GM21367 (cell line): ENCODE measurements at regions not wholly inside any gene's neighbourhood (a gene's known extent, or its start where the extent isn't known, plus 50 kb on each side); places are given as distances from the start of the nearest gene placed in this dataset.

Source experiments
- ATAC-seq: cut with Tn5 transposase; IDR thresholded peaks from one replicate; pipeline ENCODE4 v1.9.1; 2021; ENCODE audit not compliant: unreplicated experiment

DNA sequence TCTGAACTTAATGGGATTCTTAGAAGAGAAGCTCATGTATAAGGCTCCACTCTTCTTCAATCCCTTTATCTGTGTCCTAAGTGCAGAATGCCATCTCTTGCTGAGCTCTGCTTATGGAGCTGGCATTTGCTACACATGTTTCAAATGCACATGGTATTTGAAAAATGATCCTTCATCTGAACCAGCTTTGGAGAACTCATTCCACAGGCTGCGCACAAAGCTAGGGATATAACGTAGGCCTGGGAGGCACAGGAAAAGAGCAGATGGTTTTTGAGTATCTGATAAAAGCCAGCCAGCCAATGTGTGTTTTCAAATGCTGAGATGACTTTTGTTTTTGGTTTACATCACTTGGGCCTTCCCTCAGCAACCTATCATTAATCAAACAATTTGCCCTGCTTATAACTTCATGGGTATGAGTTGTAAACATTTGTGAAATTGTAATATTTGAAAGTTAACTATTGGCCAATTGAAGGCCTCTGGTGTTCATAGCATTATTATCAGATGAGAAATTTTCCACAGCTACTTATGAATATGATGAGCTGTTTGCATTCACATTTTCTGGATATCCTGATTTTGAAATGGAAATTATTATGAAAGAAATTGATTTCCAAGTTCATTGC lies 729.0 kb downstream of the FGF9 start:
- ATAC-seq, result no peak

DNA sequence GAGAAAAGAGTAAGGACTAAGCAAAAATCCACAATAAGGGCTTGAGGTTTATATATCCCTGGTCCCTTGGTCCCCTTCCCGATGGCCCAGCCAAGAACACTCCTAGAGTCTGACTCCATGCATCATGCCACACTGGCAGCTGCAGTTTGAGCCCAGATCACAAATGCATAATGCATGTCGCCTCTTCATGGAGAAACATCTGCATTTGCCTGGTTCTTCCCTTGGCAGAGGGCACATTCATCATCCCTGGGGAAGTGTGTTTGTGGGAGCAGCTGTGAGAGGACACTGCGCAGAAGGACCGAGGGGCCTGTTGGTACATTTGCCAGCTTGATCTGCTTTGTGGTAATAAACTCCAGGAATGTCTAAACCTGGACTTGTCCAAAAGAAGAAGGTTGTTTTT lies 731.8 kb downstream of the FGF9 start:
- ATAC-seq, result no peak

DNA sequence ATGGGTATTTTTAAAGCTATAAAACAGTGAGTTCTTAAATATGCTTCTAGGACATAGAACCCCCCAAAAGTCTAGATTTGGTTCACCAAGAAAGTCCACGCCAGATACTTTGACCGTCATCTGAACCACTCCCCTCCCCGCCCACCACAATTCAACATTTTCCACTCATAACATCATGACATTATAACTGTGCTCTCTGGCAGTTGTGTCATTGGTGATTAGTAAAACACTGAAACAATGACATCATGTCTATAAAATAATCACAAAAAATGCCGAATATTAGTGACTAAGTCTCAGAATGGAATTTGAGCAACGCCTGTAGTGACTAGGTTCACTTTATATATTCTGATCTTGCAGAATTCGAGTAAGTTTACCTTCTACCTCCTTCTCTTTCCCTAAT lies 732.3 kb downstream of the FGF9 start:
- no peak for ATAC-seq

DNA sequence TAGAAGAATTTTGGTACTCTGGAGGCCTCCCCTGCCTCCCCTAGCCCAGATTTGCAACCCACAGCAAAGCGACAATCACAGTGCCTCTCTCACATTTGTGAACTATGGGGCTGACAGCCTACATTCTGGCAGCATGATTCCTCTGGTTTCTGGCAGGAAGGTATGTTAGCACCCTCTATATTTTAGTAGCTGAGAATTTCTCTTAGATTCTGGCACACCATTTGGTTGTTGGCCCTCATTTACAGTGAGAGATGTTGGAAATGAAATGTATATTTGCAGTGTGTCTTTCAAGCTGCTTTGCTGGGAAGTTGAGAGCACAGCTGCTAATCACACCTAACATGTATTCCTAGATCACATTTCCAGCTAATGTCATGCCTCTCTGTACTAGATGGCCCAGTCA lies 735.0 kb downstream of the FGF9 start:
- no peak for ATAC-seq

DNA sequence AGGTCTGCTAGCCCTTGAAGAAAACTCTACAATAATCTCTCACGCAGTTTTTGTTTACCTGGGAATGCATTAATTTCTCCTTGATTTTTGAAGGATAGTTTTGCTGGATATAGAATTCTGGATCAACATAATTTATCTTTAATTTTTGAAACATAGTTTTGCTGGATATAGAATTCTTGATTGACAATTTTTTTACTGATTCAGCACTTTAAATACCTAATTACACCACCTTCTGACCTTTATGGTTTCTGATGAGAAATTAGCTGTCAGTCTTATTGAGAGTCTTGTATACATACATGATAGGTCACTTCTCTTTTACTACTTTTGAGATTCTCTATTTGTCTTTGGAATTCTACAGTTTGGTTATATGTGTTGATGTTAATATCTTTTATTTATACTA lies 741.6 kb downstream of the FGF9 start:
- no peak for ATAC-seq

DNA sequence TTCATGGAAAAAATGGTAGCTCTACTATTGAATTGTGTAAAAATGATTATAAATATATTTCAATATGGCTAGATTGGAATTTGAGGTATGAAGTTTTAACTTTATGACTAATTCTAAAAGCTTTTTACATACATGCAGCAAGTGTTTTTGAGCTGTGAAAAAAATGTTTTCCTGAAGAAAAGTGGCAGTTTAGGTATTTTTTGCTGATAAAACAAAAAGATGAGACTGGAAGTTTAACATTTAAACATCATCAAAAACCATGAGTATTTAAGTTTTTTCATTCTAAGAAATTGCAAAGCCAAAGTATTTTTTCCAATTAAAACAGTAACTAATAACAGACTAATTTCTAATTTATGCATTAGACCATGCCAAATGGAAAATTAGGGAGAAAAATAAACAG lies 751.1 kb downstream of the FGF9 start:
- ATAC-seq, result no peak

DNA sequence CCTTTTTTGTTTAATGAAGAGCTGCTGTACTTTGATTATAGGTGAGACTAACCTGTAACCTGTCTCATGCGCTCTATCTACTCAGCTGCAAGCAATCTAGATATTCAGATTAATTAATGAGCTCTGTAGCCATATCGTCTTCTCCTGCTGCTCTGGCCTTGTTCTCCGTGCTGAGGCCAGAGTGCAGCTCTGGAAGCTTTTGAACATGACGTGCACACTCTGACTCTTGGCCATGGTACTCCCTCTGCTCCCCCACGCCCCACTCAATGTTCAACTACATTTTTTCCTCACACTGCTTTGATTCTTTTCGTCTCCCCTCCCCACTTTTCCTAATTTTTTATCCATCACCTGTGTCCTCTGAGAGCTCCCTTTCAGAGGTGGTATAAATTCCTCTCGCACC lies 751.8 kb downstream of the FGF9 start:
- ATAC-seq, result no peak

DNA sequence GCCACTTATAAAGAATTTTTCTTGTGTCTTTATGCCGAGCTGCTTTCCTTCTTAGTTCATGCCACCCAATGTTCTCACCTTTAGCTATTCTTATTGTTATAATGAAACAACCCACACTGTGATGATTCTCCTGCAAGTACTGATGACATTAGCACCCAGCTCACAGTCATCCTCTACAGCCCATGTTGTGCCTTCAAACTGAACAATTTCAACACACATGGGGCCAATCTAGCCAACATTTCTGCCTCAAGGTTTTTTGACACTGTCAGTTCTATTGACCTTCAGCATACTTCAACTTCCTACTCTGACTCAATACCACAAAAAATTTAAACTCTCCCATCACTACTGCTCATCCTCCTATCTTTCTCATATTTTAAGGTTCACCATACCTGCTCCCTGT lies 752.4 kb downstream of the FGF9 start:
- no peak for ATAC-seq

DNA sequence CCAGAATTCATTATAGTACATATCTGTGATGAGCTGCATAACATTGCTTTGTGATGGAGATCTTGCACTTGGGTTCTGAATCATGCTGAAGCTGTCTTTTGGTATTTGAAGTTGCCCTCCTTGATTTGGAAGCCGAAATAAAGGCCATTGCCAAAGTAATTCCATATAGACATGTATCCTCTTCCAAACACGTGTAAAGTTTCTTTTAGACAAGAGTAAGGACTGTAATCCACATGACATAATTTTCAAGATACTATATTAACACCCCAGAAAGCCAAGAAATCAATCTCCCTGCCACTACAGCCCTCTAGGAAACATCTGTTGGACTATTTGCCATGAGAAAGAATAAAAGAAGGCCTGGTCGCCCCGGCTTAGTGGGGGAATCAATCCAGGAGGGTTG lies 754.2 kb downstream of the FGF9 start:
- no peak for ATAC-seq

DNA sequence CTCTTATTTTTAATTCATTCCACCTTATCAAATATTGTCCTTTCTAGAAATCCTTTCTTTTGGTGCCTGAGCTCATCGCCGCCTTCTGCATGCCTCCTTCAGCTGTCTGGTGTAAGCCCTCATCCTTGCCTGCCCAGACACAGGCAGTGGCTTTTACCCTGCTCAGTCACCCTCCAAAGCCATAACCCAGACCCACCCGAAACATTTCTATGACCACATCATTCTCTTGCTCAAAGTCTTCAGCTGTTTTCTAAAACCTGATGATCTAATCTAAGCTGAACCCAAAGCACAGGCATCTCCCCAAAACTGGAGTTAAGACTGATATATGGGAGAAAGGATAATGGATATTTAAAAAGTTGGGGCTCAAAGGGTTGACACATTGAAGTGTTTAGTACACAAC lies 753.7 kb upstream of the SGCG start:
- ATAC-seq, result no peak

DNA sequence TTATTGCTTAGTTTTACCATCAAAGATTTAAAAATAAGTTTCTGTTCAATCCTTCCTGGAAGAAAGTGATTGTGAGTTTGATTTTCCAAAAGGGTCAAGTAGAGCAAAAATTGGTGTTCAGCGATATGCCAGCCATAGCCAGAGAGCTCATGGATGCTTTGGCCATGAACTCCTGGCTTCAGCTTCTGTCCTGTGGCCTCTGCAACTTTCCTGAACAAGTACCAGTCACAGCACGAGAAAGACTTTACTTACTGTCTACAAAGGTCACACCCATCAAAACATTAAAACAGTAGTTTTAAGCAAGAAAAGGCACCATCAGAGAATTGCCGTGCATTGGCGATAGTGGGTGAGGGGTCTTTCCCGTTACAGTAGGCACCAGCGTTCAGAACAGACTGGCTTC lies 753.0 kb upstream of the SGCG start:
- no peak for ATAC-seq

DNA sequence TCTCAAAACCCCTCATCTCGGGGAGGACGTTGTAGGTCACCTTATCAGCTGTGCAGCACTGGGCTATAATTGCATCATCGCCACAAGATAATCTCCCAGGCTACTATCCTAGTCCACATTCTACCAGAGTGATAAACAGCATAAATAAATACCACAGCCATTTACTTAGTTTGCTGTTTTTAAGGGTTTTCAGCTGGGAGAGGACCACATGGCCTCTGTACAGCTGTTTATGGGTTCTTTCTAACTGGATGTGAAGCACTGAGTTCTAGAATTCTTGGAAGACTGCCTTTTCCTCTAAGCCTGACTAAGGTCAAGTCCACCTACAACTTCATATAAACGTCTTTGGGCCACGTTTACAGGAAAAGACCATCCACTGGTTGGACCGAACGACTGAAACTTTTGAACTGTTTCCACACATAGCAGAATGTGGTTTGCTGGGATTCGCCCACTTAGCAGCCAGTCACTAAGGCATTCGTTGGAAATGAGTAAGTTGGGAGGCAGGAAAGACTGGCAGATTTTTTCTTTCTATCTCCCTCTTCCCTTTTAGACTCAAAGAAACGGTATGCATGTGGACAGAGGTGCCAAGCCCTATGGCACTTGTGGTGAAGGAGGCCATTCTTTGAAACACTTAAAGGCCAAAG lies 752.5 kb upstream of the SGCG start:
- no peak for ATAC-seq

DNA sequence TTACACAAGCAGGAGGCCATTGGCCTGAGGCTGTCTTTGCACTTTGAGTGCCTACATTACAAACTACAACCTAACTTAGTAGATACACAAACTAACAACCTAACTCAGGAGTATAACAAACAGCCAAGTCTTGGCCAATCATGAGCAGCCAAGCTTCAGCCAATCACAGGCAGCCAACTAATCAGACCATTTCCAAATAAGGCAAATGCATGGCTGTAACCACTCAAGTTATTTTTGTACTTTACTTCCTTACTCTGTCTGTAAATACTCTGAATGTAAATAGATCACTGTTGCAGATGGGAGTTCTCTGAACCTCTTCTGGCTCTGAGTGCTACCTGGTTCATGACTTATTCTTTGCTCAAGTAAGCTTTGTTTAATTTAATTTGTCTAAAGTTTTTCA lies 748.1 kb upstream of the SGCG start:
- no peak for ATAC-seq

DNA sequence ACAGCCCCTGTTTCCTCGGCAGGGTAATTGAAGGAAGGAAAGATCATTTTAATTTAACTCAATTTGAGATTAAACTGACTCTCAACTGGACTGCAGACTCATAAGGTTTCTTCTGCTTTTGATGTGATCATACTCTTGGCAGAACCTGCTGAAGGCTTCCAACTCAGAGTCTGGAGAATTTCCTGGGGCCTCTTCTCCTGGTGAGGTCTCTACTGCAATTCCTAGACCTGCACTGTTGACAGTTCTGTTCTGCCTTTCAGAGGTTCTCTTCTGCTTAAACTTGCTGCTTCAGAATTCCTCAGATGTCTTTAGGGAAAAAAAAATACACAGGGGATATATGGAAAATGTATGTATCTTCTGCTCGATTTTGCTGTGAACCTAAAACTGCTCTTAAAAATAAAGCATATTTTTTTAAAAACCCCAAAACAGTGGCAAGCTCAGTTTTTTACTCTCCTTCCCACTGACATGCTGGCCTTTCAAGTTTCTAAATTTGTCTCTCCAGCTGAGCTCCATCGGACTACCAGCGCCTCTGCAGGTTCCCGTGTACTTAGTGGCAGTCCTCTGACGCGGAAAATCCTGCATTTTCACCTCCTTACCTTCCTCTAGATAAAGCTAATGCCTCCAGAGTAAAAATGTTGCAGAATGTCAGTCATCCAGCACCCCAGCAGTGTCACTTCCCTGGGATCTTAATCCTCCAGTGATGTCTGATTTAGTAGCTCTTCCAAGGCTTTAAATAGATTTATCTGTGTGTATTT lies 733.5 kb upstream of the SGCG start:
- ATAC-seq, result no peak

DNA sequence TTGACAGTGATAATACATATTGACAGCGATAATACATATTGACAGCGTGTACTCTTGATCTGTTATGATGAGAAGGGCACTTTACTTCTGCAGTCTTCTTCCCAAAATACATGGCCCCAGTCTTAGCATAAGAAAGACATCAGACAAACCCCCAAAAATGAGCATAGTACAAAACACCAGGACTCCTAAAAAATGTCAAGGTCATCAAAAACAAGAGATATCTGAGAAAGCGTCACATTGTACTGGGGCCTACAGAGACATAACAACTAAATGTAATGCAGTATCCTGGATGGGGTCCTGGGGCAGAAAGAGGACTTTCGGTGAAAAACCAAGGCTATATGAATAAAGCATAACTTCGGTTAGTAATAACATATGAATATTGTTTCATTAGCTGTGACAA lies 731.5 kb upstream of the SGCG start:
- ATAC-seq, result no peak

DNA sequence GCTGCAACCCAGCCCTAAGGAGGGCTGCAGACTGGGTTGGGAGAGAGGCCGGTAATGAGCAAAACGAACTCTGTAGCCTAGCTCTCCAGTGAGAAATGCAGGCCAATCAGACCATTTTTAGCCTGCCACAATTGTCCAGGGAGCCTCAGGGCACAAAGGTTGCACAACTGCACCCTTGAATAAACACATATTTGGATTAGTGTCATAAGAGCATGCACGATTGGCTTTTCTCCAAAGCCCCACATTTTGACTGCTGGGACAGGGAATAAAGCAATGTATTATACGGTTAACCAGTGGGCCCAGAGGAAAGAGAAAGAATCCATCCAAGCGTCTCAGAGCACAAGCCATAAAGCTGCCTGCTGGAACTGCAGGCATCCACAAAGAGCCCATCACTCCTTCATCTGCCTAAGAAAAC lies 729.4 kb upstream of the SGCG start:
- ATAC-seq, result no peak

DNA sequence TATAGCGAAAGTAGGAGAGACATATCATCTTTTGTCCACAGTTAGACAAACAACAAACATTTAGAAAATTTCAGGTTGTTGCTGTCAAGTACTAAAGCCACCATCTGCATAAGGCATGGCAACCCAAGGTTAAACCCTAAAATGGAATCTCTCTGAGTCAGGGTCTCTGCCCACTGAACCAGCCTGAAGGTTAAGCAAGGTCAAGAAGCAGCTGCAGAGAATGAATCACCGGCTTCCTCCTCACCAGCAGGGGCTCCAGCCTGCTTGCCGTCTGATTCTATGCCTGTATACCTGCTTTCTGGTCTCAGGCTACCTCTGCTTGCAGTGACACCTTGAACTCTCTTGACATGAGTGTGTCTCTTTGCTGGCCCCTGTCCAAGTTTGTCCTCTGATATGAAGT lies 726.2 kb upstream of the SGCG start:
- no peak for ATAC-seq

DNA sequence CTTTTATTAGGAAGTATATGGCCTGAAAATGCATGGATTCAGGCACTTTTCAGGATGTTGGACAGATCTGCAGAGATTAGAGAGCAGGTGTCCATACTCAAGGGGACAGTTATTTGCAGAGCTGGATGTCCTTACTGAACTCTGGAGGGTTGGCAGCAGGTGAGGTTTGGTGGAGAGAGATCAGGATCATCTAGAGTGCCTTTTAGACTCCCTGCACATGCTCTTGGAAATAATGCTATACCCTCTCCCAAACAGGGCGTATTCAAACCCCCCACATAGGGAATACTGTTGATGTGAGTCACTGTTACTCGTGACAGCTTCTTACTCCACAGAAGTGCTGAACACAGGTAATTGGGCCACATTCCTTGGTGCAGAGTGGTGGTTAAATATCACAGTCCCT lies 725.7 kb upstream of the SGCG start:
- ATAC-seq, result no peak

DNA sequence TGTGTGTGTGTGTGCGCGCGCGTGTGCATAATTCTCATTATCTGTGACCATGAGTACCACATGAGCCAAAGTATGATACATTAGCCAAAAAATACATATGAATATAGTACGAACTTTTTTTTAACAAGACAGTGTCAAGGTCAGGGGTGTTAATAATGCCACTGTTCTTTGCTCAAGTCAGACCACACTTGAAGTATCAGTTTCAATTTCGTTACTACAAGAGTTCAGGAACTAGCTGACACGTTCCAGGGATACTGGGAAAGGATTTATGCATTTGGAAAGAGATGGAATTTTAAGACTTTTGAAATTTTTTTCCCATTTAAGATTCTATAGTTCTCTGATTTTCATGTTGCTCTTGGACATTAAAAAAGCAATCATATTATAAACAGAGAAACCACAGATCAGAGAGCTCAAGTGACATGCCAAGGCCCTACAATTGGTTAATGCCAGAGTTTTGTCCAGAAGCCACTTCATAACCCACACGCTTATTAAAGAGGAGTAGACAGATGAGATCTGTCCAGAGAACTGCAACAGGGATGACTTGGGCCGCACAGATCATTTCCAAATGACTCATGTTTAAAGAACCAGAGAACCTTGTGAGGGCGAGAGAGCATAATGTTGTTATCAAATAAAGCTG lies 718.8 kb upstream of the SGCG start:
- no peak for ATAC-seq

DNA sequence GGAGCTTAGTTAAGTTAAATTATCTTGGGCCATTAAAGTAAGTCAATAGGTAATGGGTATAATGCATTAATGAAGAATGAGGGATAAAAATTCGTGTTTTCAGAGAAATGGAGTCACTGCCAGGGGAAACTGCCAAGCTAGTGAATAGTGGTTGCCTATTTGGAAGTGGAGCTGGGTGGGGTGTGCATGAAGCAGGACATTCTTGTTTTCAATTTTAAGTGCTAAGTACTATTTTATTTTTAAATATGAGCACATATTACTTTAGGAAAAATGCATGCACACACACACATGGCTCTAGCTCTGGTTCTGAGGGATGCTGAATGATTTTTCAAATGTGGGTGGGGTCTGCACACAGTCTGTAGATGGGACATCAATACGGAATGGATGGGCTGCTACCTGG lies 717.7 kb upstream of the SGCG start:
- ATAC-seq, result no peak

DNA sequence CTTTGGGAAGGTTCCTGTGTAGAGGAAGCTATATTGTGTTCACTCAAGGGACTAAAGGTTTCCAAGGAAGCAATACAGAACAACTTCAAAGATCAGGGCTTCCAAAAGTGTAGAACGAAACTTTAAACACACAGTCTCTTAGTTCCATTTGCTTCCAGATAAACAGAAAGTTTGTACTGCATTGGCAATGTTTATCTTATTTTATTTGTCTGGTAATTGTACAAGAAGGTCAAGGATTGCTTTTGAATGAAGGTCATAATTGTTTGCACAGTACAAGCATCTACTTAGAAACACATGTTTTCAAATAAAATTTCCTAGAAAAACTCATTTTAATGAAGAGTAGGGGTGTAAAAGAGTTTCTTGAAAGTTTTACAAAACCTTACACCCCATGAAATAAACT lies 712.7 kb upstream of the SGCG start:
- ATAC-seq, result no peak

DNA sequence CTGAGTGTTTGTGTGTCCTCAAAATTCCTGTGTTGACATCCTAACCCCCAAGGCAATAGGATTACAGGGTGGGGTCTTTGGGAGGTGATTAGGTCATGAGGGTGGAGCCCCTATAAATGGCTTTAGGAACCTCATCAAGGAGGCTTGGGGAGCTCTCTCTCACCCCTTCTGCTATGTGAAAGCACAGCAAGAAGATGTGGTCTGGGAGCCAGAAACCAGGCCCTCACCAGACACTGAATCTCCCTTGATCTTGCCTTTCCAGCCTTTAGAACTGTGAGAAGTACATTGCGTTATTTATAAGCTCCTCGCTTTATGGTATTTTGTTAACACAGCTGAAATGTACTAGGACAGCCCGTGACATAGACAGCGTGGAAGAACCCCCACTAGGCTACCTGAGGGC lies 712.0 kb upstream of the SGCG start:
- ATAC-seq, result no peak
